Nephron progenitor cell (in vitro differentiated cells): ENCODE measurements at regions not wholly inside any gene's neighbourhood (a gene's known extent, or its start where the extent isn't known, plus 50 kb on each side); places are given as distances from the start of the nearest gene placed in this dataset.

ENCODE experiments used
- DNase-seq: peaks from one replicate; pipeline ENCODE4 v3.0.0; 2021
- H3K27ac Mint-ChIP-seq: 2 replicates; pipeline ENCODE4 v1.8.0; 2021; ENCODE audit warnings: mild to moderate bottlenecking, moderate library complexity, mixed read lengths
- H3K27me3 Mint-ChIP-seq: 2 replicates; pipeline ENCODE4 v1.8.0; 2021; ENCODE audit warnings: mild to moderate bottlenecking, low read depth, mixed read lengths; ENCODE audit not compliant: poor library complexity
- H3K36me3 Mint-ChIP-seq: 2 replicates; pipeline ENCODE4 v1.8.0; 2021; ENCODE audit warnings: low read depth, mixed read lengths
- H3K4me1 Mint-ChIP-seq: 2 replicates; pipeline ENCODE4 v1.8.0; 2021; ENCODE audit warnings: mixed read lengths
- H3K4me3 Mint-ChIP-seq: 2 replicates; pipeline ENCODE4 v1.8.0; 2021; ENCODE audit warnings: mild to moderate bottlenecking, moderate library complexity, mixed read lengths
- H3K9me3 Mint-ChIP-seq: 2 replicates; pipeline ENCODE4 v1.8.0; 2021; ENCODE audit warnings: mild to moderate bottlenecking, moderate library complexity, mixed read lengths
- CTCF ChIP-seq: fragments of 200-600 bp; sonication (generic); IDR thresholded peaks from 2 replicates; pipeline ENCODE4 v1.5.0; 2021; ENCODE audit warnings: antibody characterized with exemption

GRCh38 chr15:61701455-61701854, 358.8 kb downstream of the VPS13C start:
- no peak overlapping the region for H3K4me3 Mint-ChIP-seq
- peaks cover 8% of the 10 kb centered on the region for H3K27me3 Mint-ChIP-seq
- H3K27ac Mint-ChIP-seq: no peak overlapping the region
- no peaks in the 10 kb centered on the region for H3K9me3 Mint-ChIP-seq
- no peak for DNase-seq
- no peak for TF ChIP-seq CTCF
- no peaks in the 10 kb centered on the region for H3K4me1 Mint-ChIP-seq
- H3K36me3 Mint-ChIP-seq: no peaks in the 10 kb centered on the region

GRCh38 chr15:61700803-61701202, 359.4 kb downstream of the VPS13C start:
- peaks cover 8% of the 10 kb centered on the region for H3K27me3 Mint-ChIP-seq

GRCh38 chr15:61697796-61698195, 362.5 kb downstream of the VPS13C start:
- DNase-seq: no peak
- H3K36me3 Mint-ChIP-seq: no peaks in the 10 kb centered on the region
- no peaks in the 10 kb centered on the region for H3K9me3 Mint-ChIP-seq
- no peaks in the 10 kb centered on the region for H3K4me1 Mint-ChIP-seq
- no peak overlapping the region for H3K4me3 Mint-ChIP-seq
- TF ChIP-seq CTCF: no peak
- peaks cover 8% of the 10 kb centered on the region for H3K27me3 Mint-ChIP-seq
- H3K27ac Mint-ChIP-seq: no peak overlapping the region

More at GRCh38 chr15:61700803-61701202, 359.4 kb downstream of the VPS13C start:
- no peaks in the 10 kb centered on the region for H3K9me3 Mint-ChIP-seq
- no peaks in the 10 kb centered on the region for H3K36me3 Mint-ChIP-seq
- H3K4me3 Mint-ChIP-seq: no peak overlapping the region
- DNase-seq: no peak
- no peak for TF ChIP-seq CTCF
- no peak overlapping the region for H3K27ac Mint-ChIP-seq
- H3K4me1 Mint-ChIP-seq: no peaks in the 10 kb centered on the region

GRCh38 chr15:61689067-61689466, 371.2 kb downstream of the VPS13C start:
- no peak overlapping the region for H3K27ac Mint-ChIP-seq

GRCh38 chr15:61687651-61688050, 372.6 kb downstream of the VPS13C start:
- Mint-ChIP-seq H3K27ac (no peak overlapping the region), H3K9me3 (no peaks in the 10 kb centered on the region), H3K4me1 (no peaks in the 10 kb centered on the region), H3K36me3 (no peaks in the 10 kb centered on the region), H3K27me3 (peaks cover 5% of the 10 kb centered on the region), H3K4me3 (no peak overlapping the region)
- no peak for DNase-seq
- no peak for TF ChIP-seq CTCF

More at GRCh38 chr15:61689067-61689466, 371.2 kb downstream of the VPS13C start:
- no peaks in the 10 kb centered on the region for H3K36me3 Mint-ChIP-seq
- H3K27me3 Mint-ChIP-seq: peaks cover 5% of the 10 kb centered on the region
- no peaks in the 10 kb centered on the region for H3K4me1 Mint-ChIP-seq
- H3K4me3 Mint-ChIP-seq: no peak overlapping the region
- no peaks in the 10 kb centered on the region for H3K9me3 Mint-ChIP-seq
- no peak for TF ChIP-seq CTCF
- DNase-seq: no peak

GRCh38 chr15:61687124-61687523, 373.1 kb downstream of the VPS13C start:
- Mint-ChIP-seq H3K27me3 (peaks cover 5% of the 10 kb centered on the region), H3K36me3 (no peaks in the 10 kb centered on the region), H3K27ac (no peak overlapping the region), H3K4me3 (no peak overlapping the region), H3K9me3 (no peaks in the 10 kb centered on the region), H3K4me1 (no peaks in the 10 kb centered on the region)
- no peak for DNase-seq
- no peak for TF ChIP-seq CTCF
